GM18507 (cell line): ENCODE measurements at regions not wholly inside any gene's neighbourhood (a gene's known extent, or its start where the extent isn't known, plus 50 kb on each side); places are given as distances from the start of the nearest gene placed in this dataset.

ENCODE experiments used
- DNase-seq: peaks from one replicate; pipeline ENCODE4 v3.0.0; 2011; ENCODE audit warnings: low read depth; ENCODE audit not compliant: insufficient read length; ENCODE audit errors: extremely low spot score
- FAIRE-seq: peaks from 2 replicates; lab custom pipeline; 2011; peaks lifted over from hg19 to GRCh38; lab: Jason Lieb, UNC

DNA sequence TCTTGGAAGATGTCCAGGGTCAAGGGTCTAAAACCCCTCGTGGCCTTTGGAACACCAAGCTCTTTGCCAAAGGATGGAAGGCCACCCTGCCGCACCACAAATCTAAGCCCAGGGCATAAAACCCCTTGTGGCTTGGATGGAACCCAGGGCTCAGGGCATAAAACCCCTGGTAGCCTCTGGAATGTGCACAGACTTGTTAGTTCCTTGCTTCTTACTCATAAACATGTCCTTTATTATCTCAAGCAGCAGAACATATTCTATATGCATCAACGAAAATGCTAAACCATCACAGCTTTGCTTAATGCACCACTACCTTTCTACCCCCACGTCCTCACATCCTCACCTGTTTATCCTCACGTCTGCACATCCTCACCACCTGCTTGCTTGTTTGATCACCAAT is 998.0 kb downstream of the DSC3 start:
- FAIRE-seq (no peak), DNase-seq (no peak)

DNA sequence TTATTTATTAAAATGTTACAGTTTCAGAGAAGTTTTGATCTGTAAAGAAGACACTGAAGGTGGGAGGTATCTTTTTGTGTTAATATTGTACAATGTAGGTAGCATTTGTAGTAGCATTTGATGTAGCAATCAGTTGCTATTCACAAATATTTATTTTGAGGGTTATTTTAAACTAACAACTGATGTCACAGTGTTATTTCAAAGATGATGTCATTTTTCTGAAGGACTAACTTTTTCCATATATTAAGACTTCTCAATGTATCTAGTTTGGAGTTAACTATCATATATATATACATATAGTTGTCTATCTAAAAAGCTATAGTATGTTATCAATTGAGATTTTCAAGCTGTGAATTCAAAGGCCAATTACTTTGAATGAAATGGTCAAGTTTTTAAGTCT is 1003.3 kb downstream of the DSC3 start:
- DNase-seq (no peak), FAIRE-seq (no peak)

DNA sequence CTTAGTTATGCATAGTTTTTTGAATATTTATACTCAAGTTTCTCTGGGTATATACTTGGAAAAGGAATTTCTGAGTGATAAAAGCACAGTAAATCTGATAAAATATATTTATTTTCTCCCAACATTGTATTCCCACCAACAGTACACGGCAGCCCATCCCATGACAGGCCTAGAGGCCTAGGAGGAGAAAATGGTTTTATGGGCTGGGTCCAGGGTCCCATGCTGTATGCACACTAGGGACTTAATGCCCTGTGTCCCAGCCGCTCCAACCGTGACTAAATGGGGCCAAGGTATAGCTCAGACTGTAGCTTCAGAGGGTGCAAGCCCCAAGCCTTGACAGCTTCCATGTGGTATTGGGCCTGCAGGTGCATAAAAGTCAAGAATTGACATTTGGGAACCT is 1007.7 kb downstream of the DSC3 start:
- FAIRE-seq (no peak), DNase-seq (no peak)

DNA sequence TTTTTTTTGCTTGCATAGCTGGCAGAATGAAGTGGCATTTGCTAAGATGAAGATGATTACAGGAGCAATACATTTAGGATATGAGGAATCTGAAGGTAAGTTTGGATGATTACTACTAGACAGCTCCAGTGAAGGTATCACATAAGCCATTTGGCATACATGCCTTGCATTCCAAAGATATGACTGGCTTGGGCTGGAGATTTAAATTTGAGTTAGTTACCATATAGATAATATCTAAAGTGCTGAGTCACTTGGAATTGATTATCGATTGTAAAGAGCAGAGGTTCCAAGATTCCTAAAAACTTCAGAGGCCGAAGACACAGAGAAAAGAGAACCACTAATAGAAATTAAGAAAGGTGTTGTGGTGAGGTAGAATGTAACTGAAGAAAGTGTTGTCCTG is 1026.4 kb downstream of the DSC3 start:
- DNase-seq (no peak), FAIRE-seq (no peak)

DNA sequence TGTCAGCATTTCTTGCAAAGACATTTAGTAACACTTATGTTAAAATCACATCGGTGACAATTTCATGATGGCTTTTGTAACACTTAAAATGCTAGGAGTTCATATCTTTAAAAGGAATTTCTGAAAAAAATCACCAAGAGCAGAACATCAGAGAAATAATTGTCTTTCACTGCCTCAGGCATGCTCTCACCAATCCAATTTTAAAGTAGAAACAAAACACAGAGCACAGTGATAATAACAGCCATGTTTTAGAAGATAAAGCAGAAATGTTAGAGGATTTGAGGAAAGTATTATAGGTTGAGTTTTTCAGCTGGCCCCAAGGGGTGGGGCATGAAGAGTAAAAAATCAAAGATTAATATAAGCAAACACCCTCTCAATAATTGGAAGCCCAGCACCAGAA is 1037.6 kb downstream of the DSC3 start:
- FAIRE-seq (no peak), DNase-seq (no peak)

DNA sequence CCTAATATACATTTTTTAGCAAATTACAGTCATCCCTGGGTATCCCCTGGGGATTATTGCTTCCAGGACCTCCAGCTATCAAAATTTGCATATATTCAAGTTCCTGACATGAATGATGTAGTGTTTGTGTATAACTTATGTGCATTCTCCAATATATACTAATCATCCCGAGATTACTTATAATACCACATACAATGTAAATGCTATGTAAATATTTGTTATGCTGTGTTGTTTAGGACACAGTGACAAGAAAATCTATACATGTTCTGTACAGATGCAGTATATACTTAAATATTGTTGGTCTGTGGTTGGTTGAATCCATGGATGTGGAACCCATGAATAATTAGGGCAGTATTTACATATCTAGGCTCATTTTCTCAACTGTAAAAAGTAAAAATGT is 1060.3 kb downstream of the DSC3 start:
- DNase-seq (no peak), FAIRE-seq (no peak)

DNA sequence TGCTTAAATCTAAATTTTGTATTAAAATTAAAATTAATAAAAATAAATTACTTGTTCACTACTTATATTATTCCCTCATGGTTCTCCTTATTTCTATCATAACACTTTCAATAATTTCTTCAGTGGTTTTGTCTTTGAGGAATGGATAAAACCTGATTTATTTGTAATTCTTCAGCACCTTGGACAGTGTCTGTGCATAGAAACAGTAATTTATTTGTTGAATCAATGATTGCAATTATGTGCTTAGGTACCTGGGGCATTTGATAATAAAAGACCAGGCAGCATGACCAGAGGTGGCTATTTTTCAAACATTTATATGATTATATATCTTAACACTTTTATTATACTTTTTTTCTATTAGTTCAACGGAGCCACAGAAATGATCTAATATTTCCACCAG is 1062.7 kb downstream of the DSC3 start:
- DNase-seq = no peak

DNA sequence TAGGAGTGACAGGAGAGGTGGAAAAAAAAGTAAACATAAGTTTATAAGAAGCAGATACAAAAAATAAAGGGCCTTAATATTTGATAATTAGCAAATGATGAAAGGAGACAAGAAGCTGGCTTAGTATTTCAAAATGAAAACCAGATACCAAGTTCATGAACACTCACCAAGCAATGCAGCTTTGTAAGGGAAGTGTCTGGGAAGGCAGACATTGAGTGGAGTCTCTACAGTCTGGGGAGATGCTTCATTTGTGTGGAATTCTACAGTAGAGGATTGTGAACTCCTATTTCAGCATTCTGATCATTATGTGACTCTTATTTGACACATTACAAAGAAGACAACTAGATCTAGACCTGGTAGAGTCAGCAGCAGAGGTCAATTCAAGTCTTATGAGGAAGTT is 1072.7 kb downstream of the DSC3 start:
- DNase-seq (no peak), FAIRE-seq (no peak)

More for the DNA sequence above, 1062.7 kb downstream of the DSC3 start:
- FAIRE-seq = no peak

DNA sequence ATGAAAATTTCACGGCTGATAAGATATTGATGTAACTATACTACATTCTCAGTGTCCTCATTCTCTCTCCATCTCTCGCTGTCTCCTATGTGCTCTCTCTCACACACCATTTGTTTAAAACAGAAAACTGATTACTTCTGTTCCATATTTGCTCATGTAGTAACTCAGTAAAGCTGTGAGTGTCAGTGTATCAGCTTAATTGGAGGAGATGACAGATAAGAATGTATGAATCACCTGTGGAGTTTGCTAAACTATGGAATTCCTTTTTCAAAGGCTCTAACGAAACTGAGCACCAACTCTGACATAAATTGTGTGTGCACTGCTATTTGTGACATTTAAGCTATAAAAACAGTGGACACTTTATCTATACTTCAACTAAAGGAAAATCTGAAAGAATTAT is 1080.0 kb downstream of the DSC3 start:
- FAIRE-seq (no peak), DNase-seq (no peak)

DNA sequence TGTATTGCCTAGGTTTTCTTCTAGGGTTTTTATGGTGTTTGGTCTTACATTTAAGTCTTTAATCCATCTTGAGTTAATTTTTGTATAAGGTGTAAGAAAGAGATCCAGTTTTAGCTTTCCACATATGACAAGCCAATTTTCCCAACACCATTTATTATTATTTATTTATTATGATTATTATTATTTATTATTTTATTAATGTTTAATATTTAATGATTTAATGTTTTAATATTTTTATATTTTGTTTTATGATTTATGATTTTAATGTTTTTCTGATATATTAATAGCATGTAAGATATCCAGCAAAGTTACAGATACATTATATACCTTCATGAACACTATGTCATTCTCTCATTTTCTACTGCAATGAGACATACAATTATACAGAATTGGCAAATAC is 1082.0 kb downstream of the DSC3 start:
- FAIRE-seq = no peak

DNA sequence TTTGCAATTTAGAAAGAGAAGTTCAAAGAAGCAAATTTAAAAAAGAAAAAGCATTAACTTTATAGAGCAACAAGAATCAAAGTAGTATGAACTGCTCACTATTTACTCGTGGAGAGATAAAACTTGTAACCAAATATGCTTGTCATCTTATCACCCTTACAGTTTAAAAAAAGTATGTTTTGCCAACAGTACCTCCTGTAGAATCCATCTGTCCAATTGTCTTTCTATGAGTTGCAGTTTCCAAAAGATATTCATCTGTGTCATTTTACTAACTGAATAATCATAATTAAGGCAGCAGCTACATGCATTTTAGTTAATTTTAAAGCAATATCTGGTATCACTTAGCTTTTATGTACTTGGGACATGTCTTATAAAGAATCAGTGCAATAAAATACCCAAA is 1112.3 kb downstream of the DSC3 start:
- no peak for FAIRE-seq
- no peak for DNase-seq

More for the DNA sequence above, 1082.0 kb downstream of the DSC3 start:
- no peak for DNase-seq

DNA sequence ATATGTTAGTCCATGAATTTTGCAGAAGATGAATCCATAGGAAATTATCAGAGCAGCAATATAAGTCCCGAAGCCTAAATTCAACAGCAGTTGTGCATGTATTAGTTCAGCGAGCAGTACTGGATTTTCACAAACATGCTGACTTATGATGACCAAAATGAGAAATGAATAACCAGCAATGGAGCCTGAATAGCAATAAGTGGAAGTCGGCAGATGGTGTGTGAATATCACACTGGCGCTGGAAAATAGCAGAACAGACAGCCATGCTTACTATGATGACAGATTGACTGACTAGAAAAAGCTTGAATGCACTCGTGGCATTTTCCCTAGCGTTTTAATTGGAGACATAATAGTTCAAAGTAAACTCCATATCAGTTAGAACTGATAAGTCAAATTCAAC is 1114.5 kb downstream of the DSC3 start:
- no peak for FAIRE-seq

DNA sequence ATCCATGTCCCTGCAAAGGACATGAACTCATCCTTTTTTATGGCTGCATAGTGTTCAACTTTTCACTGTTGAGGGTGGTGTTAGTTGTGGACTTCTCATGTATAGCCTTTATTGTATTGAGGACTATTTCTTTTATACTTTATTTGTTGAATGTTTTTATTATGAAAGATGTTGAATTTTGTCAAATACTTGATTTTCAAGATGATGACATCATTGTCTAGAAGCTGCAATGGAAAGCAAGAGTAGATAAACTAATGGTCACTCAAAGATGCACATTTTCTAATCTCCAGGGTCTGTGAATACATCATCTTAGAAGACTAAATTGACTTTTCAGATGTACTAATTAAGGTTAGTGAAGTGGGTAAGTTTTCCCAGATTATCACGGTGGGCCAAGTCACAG is 1117.0 kb downstream of the DSC3 start:
- no peak for FAIRE-seq

More for the DNA sequence above, 1114.5 kb downstream of the DSC3 start:
- DNase-seq = no peak

DNA sequence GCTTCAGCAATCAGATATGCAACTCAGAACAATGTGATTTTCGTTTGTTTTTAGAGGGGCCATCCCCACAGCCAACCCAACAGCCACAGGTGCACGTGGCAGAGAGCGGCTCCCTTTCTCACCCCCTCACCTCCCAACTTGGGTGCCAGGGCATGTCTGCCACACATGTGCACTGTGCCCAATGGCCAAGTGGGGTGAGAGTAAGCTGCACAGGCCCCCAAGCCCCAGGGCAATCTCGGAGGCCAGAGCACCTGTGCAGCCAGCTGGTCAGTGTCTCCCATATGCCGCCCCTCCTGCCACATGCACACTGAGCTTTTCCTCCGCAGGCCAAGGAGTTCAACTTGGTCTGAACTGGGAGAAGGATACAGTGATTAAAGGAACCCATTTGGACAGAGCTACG is 1130.2 kb downstream of the DSC3 start:
- no peak for DNase-seq
- FAIRE-seq = no peak

More for the DNA sequence above, 1117.0 kb downstream of the DSC3 start:
- no peak for DNase-seq

DNA sequence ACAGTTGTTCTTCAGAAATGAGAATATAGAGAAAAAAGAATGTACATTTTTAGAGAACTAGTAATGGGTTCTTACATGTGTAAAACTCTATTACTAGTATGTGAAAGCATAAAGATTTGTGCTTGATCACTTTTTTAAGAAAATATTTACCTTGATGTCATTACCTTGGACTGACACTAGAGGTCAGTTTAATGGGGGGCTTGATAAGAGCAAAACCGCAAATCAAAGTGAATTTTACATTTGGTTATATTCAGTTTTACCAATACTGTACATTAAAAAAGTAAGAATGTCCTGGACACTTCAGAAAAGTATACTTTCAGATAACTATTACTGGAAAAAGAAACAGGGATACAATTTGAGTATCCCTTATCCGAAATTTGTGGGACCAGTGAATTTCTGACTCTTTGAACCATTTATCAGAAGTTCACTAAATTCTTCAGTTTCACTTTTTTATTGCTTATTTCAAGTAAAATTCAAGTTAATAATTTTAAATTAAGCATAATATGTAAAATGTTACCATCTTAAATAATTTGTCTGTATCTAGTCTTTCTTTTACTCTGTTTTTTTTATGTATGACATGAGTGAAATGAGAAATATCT is 1149.5 kb downstream of the DSC3 start:
- DNase-seq (no peak), FAIRE-seq (no peak)

DNA sequence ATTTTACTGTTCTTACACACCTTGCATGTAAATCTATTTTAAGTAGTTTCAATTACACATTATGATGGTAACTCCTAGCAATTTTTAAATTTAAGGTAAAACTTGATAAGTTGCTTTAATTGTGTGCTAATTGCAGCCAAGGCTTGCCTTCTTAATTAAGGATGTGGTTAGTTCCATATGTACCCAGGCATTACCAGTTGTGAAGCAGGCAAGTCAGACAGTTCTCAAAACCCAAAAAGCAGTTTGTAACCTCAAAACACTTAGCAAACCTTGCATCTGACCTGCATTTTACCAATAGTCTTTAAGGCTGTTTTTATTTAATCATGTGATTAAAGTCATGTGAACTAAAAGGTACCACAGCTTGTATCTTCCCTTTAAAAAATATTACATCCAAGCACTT is 1159.4 kb downstream of the DSC3 start:
- FAIRE-seq (no peak), DNase-seq (no peak)

DNA sequence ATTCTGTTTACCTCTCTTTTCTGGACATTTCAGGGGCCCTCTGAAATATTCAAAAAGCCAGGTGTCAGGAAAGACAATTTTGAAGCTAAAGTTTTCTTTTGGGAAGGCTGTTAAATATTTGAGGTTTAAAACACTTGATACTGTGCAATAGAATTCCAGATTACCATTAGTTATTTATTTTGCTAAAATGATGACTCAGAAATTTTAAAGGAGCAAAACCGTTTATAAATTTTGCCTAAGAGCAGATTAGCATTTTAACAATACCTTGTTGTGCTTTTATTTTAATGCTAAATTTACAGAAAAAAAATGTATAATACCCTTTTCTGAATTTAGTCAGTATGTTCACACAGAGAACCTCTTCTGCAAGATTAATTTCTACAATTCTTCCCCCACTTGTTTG is 1159.9 kb downstream of the DSC3 start:
- DNase-seq = no peak
- no peak for FAIRE-seq

DNA sequence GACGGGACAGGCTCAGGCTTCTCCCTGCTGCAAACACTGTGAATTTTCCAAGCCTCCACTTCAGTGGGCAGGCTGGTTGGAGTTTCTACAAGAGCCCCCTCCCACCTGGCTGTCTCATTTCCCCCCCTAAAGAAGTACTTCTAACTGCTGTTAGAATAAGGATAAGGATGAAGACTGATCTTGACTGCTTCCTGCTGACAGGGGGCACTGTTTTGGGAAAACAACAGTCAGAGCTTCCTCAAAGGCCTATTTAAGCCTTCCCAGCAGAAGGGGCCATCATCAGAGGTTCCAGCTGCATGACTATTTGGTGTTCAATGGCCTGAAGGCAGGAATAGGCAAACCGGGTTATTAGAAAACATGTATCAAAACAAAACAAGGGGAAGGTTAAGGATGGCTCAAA is 1162.8 kb downstream of the DSC3 start:
- no peak for DNase-seq
- no peak for FAIRE-seq

DNA sequence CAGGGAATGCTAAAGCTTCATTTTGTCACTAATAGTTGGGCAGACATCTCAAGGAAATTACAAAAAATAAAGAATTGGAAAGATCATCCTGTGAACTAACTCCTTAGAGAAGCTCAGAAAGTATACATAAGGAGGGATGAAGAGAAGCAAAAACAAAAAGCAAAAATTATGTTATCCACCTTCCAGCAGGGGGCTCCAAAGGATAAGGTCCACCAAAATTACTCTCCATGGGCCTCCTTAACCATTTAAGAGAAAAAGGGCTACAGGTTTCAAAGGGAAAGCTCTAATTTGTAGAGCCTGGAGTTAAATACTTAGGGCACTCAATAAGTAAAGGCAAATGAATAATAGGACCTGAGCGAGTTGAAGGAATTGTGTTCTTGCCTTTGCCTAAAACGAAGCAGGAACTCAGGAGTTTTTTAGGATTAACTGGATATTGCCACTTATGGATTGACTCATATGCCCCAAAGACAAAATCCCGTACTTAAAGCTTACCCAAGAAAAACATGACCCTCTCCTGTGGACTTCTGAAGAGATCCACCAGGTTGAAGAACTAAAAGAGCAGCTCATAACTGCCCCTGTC is 1167.9 kb downstream of the DSC3 start:
- DNase-seq (no peak), FAIRE-seq (no peak)

DNA sequence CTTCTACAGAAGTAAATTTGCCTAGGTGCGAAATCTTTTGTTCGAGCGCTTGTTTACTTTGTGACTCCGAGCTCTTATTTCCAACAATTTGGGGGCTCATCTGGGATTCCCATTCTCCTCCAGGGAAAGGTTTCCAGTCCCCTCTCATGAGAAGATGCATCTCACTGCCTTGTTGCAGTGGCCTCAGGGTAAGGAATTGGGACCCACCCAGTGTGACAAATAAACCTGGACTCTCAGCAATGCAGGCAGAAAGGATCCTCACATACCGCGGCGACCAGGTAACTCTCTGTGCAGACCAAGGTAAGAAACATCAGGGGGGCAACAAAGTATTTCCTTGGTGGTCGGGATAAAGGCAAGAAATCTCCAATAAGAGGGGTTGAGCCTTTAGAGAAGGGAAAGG is 1169.3 kb downstream of the DSC3 start:
- no peak for DNase-seq
- FAIRE-seq = no peak

DNA sequence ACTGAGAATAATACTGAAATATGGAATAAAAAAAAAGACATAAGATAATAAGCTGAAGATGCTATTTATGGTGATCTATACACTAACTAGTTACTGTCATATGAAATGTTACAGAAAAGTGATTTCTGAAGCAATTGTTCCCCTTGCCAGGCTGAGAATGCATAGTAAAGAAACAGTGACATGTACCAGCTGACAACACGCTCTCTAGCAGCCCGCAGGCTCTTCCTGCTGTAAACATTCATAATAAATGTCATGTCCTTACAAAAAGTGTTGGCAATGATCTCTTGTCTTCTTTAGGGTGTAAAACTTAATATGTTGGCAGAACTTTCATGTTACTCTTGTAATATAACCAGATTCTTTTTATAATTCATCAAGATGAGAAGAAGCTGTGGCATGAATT is 1171.3 kb downstream of the DSC3 start:
- FAIRE-seq = no peak

DNA sequence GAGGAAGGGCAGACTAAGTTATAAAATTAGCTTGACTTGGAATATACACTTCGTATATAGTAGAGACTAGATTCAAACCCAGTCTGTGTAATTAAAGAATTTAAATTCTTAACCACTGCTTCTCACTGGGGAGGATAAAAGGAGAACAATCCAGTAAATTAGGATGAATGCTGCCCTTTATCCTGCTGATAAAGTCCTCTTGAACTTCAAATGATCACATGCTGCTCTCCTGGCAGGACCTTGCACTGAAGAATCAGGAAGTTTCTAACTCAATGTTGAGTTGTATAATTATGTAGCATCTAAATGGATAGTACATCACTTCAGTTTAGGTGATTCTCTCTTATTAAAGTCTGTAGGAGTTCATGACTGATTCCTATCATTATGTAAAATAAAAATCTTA is 1179.7 kb downstream of the DSC3 start:
- FAIRE-seq = no peak
- no peak for DNase-seq

More for the DNA sequence above, 1171.3 kb downstream of the DSC3 start:
- DNase-seq = no peak
